MCF 10A (cell line): ENCODE measurements at regions not wholly inside any gene's neighbourhood (a gene's known extent, or its start where the extent isn't known, plus 50 kb on each side); places are given as distances from the start of the nearest gene placed in this dataset.

ENCODE experiments used
- BruUV-seq: library from RNA; stranded (reverse); fragments of 400-500 nt; replicated peaks from 2 replicates; lab custom pipeline; 2021; lab: Mats Ljungman, UMichigan
- CTCF ChIA-PET: fragments of 300-600 bp; sonication (Branson Sonifier 250); formaldehyde crosslinking; extraction: SDS; loops from one replicate; lab custom pipeline; 2021; ENCODE audit warnings: antibody characterized with exemption, inconsistent platforms; lab: Yijun Ruan, JAX
- POLR2A ChIA-PET: fragments of 300-600, 350-650 bp; sonication (Branson Sonifier 250); formaldehyde crosslinking; extraction: SDS; loops from one replicate; lab custom pipeline; 2020; ENCODE audit warnings: antibody characterized with exemption, inconsistent platforms; lab: Yijun Ruan, JAX
- DNase-seq: peaks from one replicate; pipeline ENCODE4 v3.0.0-alpha.2; 2018; ENCODE audit not compliant: unreplicated experiment
- H3K27ac Mint-ChIP-seq: one replicate; pipeline ENCODE4 v1.8.0; 2022; ENCODE audit warnings: mild to moderate bottlenecking, low read depth, mixed read lengths; ENCODE audit not compliant: unreplicated experiment
- H3K27me3 Mint-ChIP-seq: one replicate; pipeline ENCODE4 v1.8.0; 2022; ENCODE audit warnings: mixed read lengths; ENCODE audit not compliant: insufficient read depth, unreplicated experiment
- H3K36me3 Mint-ChIP-seq: one replicate; pipeline ENCODE4 v1.8.0; 2022; ENCODE audit warnings: mild to moderate bottlenecking, moderate library complexity, mixed read lengths; ENCODE audit not compliant: insufficient read depth, unreplicated experiment
- H3K4me1 Mint-ChIP-seq: one replicate; pipeline ENCODE4 v1.8.0; 2022; ENCODE audit warnings: mixed read lengths; ENCODE audit not compliant: insufficient read depth, unreplicated experiment
- H3K4me3 Mint-ChIP-seq: one replicate; pipeline ENCODE4 v1.8.0; 2022; ENCODE audit warnings: mild to moderate bottlenecking, moderate library complexity, mixed read lengths; ENCODE audit not compliant: unreplicated experiment
- H3K9me3 Mint-ChIP-seq: one replicate; pipeline ENCODE4 v1.8.0; 2022; ENCODE audit warnings: mixed read lengths; ENCODE audit not compliant: unreplicated experiment
- intact Hi-C: fragments of 100-400 bp; cut with micrococcal nuclease; formaldehyde crosslinking; loops from 2 replicates; pipeline ENCODE4 v1.14.1; 2022
- TF ChIP-seq, protein P1 (sequence below): fragments of 200-600 bp; IDR thresholded peaks from one replicate; pipeline ENCODE4 v1.8.0; 2022; ENCODE audit warnings: antibody characterized with exemption, mild to moderate bottlenecking; ENCODE audit not compliant: unreplicated experiment

DNA sequence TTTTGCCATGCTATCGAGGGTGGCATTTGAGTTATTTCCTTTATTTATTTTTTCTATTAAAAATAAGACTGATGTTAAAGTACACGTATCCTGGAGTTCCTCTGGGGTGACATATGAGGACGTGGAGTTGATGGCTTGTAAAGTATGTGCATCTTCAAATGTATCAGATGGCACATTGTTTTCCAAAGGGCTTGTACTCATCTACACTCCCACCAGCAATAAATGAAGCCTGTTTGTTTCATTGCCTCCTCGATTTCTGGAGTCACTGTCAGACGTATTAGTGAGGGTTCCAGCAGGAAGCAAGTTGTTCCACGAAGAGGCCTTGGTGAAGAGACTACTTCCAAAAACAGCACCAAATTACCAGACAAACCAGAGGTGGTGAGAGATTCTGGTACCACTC, 423.9 kb downstream of the NPHP4 start:
- intact Hi-C loops: no loop called here
- no peaks in the 10 kb centered on the region for H3K4me1 Mint-ChIP-seq
- DNase-seq: no peak
- peaks cover 24% of the 10 kb centered on the region for H3K9me3 Mint-ChIP-seq
- no peaks in the 10 kb centered on the region for H3K27me3 Mint-ChIP-seq
- no peaks in the 10 kb centered on the region for H3K36me3 Mint-ChIP-seq
- CTCF ChIA-PET: no interaction called here
- no peak overlapping the region for H3K27ac Mint-ChIP-seq
- BruUV-seq: no TSS peak
- TF ChIP-seq, protein P1, sequence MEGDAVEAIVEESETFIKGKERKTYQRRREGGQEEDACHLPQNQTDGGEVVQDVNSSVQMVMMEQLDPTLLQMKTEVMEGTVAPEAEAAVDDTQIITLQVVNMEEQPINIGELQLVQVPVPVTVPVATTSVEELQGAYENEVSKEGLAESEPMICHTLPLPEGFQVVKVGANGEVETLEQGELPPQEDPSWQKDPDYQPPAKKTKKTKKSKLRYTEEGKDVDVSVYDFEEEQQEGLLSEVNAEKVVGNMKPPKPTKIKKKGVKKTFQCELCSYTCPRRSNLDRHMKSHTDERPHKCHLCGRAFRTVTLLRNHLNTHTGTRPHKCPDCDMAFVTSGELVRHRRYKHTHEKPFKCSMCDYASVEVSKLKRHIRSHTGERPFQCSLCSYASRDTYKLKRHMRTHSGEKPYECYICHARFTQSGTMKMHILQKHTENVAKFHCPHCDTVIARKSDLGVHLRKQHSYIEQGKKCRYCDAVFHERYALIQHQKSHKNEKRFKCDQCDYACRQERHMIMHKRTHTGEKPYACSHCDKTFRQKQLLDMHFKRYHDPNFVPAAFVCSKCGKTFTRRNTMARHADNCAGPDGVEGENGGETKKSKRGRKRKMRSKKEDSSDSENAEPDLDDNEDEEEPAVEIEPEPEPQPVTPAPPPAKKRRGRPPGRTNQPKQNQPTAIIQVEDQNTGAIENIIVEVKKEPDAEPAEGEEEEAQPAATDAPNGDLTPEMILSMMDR: no peak
- POLR2A ChIA-PET: no interaction called here
- no peak overlapping the region for H3K4me3 Mint-ChIP-seq

DNA sequence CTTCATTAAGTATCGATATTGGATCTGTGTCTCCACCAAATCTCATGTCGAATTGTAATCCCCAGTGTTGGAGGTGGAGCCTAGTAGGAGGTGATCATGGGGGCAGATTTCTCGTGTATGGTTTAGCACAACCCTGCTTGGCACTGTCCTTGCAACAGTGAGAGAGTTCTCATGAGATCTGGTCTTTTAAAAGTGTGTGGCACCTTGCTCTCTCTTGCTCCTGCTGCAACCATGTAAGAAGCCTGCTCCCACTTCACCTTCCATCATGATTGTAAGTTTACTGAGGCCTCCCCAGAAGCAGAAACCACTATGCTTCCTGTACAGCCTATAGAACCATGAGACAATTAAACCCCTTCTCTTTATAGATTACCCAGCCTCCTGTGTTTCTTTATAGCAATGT, 424.4 kb downstream of the NPHP4 start:
- H3K27me3 Mint-ChIP-seq: no peaks in the 10 kb centered on the region
- H3K4me3 Mint-ChIP-seq: no peak overlapping the region
- TF ChIP-seq, protein P1: no peak
- H3K9me3 Mint-ChIP-seq: peaks cover 24% of the 10 kb centered on the region
- H3K4me1 Mint-ChIP-seq: no peaks in the 10 kb centered on the region
- CTCF ChIA-PET: no interaction called here
- POLR2A ChIA-PET: no interaction called here
- no TSS peak for BruUV-seq
- H3K36me3 Mint-ChIP-seq: no peaks in the 10 kb centered on the region
- H3K27ac Mint-ChIP-seq: no peak overlapping the region
- intact Hi-C loops: no loop called here
- DNase-seq: no peak

DNA sequence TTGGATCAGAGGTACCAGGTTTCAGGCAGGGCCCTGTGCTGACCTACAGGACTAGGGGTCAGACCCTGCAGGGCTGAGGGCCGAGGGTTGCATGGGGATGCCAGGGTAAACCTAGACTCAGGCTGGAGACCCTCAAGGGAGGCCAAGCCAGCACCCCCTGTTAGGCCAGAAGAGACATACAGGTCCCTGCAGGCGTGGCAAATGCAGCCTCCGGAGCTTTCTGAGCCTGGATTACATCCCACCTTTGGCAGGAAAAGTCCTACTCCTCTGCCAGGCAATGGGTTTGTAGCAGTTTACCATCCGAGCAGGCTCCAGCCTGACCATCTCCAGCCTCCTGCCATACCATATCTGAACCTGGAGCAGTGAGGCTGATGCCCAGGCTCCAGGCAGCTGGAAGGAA, 425.3 kb downstream of the NPHP4 start:
- Mint-ChIP-seq H3K9me3 (peaks cover 24% of the 10 kb centered on the region), H3K4me3 (no peak overlapping the region), H3K4me1 (no peaks in the 10 kb centered on the region), H3K27ac (no peak overlapping the region), H3K27me3 (no peaks in the 10 kb centered on the region), H3K36me3 (no peaks in the 10 kb centered on the region)
- intact Hi-C loops: no loop called here
- DNase-seq: no peak
- TF ChIP-seq, protein P1: no peak
- POLR2A ChIA-PET: no interaction called here
- CTCF ChIA-PET: interaction anchor here (1.7 kb wide), 1 partner anchor 10 kb away, joined by 4 read pairs; no protein-coding TSS in a partner anchor
- BruUV-seq: no TSS peak

DNA sequence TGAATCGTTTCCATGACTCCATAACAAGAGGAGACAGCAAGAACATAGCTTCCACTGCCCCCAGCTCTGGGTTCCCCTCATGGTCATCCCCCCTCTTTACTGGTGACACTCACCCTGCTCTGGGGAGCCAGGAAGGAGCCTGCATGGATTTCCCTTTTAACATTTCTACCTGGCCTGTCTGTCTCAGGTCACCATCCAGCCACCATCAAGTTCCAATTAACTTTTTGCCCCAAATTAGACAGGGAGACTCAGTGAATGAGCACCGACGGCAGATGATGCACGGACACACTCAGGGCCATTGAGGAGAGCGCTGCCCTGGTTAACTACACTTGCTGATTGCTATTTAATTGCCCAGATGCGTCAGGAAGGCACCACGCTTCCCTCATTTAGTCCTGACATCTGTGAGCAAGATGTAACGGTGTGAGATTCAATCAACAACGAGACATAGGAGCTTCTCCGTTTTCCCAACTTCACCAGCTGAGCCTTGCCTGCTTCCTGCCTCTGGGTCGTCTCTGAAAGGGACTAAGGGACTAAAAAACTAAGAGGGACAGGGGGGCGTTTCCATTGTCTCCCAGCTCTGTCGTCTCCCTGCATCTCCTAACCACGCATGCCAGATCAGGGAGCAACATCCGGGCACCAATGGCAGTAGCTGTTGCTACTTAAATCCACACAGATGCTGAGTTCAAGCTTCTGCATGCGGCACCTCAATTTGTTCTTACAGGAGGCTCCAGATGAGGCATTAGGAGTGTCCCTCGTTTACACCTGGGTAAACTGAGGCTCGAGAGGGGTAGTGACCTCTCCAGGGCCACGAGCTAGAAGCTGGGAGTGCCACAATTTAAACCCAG, 426.7 kb downstream of the NPHP4 start:
- Mint-ChIP-seq H3K27me3 (no peaks in the 10 kb centered on the region), H3K36me3 (no peaks in the 10 kb centered on the region), H3K4me1 (no peaks in the 10 kb centered on the region), H3K9me3 (peaks cover 16% of the 10 kb centered on the region), H3K4me3 (no peak overlapping the region), H3K27ac (no peak overlapping the region)
- BruUV-seq: no TSS peak
- ChIA-PET POLR2A (no interaction called here), CTCF (interaction anchor here (0.6 to 1.8 kb wide), 6 partner anchors 11 to 257 kb away, joined by 3 to 5 read pairs (median 4); no protein-coding TSS in a partner anchor)
- TF ChIP-seq, protein P1: no peak
- no peak for DNase-seq
- intact Hi-C loops: no loop called here
